ENCODE measurements at regions not wholly inside any gene's neighbourhood (a gene's known extent, or its start where the extent isn't known, plus 50 kb on each side); places are given as distances from the start of the nearest gene placed in this dataset.

DNA sequence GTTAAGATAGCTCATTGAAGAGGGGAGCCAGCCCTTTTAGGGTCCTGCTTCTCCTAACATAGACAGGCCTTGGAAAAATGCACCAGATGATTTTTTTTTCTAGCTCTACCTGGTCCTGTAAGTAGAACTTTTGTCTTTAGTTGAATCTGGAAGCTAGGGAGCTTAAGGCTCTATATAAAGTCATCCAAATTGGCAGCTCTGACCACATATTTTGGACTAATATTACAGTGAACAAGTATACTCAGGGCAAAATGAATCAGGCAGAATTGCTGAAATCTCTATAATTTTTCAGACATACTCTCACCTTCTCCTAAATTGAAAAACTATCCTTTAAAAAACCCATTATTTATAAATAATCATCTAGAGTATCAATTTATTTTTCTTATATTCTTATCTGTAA lies 375.6 kb downstream of the OSTF1 start:
- no peaks in the 10 kb centered on the region for H3K4me1 Mint-ChIP-seq
- TF ChIP-seq EZH2 (IDR thresholded peaks at IDR 0.05; ENCODE audit: borderline replicate concordance, insufficient read depth, low read depth, low read length, poor library complexity, severe bottlenecking) = no peak
- TF ChIP-seq, protein P1, sequence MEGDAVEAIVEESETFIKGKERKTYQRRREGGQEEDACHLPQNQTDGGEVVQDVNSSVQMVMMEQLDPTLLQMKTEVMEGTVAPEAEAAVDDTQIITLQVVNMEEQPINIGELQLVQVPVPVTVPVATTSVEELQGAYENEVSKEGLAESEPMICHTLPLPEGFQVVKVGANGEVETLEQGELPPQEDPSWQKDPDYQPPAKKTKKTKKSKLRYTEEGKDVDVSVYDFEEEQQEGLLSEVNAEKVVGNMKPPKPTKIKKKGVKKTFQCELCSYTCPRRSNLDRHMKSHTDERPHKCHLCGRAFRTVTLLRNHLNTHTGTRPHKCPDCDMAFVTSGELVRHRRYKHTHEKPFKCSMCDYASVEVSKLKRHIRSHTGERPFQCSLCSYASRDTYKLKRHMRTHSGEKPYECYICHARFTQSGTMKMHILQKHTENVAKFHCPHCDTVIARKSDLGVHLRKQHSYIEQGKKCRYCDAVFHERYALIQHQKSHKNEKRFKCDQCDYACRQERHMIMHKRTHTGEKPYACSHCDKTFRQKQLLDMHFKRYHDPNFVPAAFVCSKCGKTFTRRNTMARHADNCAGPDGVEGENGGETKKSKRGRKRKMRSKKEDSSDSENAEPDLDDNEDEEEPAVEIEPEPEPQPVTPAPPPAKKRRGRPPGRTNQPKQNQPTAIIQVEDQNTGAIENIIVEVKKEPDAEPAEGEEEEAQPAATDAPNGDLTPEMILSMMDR (IDR thresholded peaks at IDR 0.05) = no peak
- H3K36me3 ChIP-seq (replicated peaks in 1 of 2; ENCODE audit: control extremely low read depth in 1 of 2, control insufficient read depth in 1 of 2, extremely low read depth in 1 of 2, insufficient read depth in 2 of 2, low read length in 1 of 2) = no peaks in the 10 kb centered on the region
- H3K27me3 Mint-ChIP-seq = no peaks in the 10 kb centered on the region
- no peaks in the 10 kb centered on the region for H3K27me3 ChIP-seq (replicated peaks in 1 of 4; ENCODE audit: control extremely low read depth in 1 of 4, control insufficient read depth in 3 of 4, insufficient read depth in 4 of 4, low read length in 3 of 4)
- no peak overlapping the region for H2AFZ ChIP-seq (ENCODE audit: insufficient read depth, low read depth, low read length, poor library complexity, severe bottlenecking)
- H3K4me3 Mint-ChIP-seq = no peak overlapping the region
- H3K4me1 ChIP-seq (ENCODE audit: control insufficient read depth in 2 of 2, insufficient read depth in 2 of 2, low read length in 2 of 2) = no peaks in the 10 kb centered on the region
- DNase-seq (no peak), ATAC-seq (ENCODE audit: low read depth) (no peak)
- intact Hi-C loops (cut with micrococcal nuclease) = no loop called here
- no peak overlapping the region for H3K27ac ChIP-seq (ENCODE audit: low read length in 2 of 2)
- no peaks in the 10 kb centered on the region for H4K20me1 ChIP-seq (ENCODE audit: control insufficient read depth, insufficient read depth, low read length, poor library complexity, severe bottlenecking)
- no peak overlapping the region for H3K4me3 ChIP-seq (ENCODE audit: control extremely low read depth in 1 of 5, extremely low read depth in 1 of 5, insufficient read depth in 1 of 5, low read depth in 2 of 5, low read length in 4 of 5)
- no peak overlapping the region for H3K9ac ChIP-seq (ENCODE audit: low read length)
- no peaks in the 10 kb centered on the region for H3K79me2 ChIP-seq (ENCODE audit: control insufficient read depth, insufficient read depth, low read length)
- H3K27ac Mint-ChIP-seq = no peak overlapping the region
- H3K9me3 ChIP-seq (ENCODE audit: control extremely low read depth in 1 of 3, control insufficient read depth in 2 of 3, insufficient read depth in 1 of 3, low read length in 2 of 3) = no peaks in the 10 kb centered on the region
- CTCF ChIA-PET = no interaction called here
- H3K4me2 ChIP-seq (replicated peaks; ENCODE audit: low read depth, low read length, poor library complexity, severe bottlenecking) = no peak overlapping the region
- POLR2A ChIA-PET = no interaction called here
- H3K9me3 Mint-ChIP-seq (ENCODE audit: insufficient read depth) = no peaks in the 10 kb centered on the region

- no peak overlapping the region for H3K4me3 Mint-ChIP-seq
- Histone ChIP-seq H3K4me2 (replicated peaks; ENCODE audit: low read depth, low read length, poor library complexity, severe bottlenecking) (no peak overlapping the region), H4K20me1 (ENCODE audit: control insufficient read depth, insufficient read depth, low read length, poor library complexity, severe bottlenecking) (no peaks in the 10 kb centered on the region), H3K4me1 (ENCODE audit: control insufficient read depth in 2 of 2, insufficient read depth in 2 of 2, low read length in 2 of 2) (no peaks in the 10 kb centered on the region), H3K9me3 (ENCODE audit: control extremely low read depth in 1 of 3, control insufficient read depth in 2 of 3, insufficient read depth in 1 of 3, low read length in 2 of 3) (no peaks in the 10 kb centered on the region), H3K27ac (ENCODE audit: low read length in 2 of 2) (no peak overlapping the region), H3K27me3 (replicated peaks in 1 of 4; ENCODE audit: control extremely low read depth in 1 of 4, control insufficient read depth in 3 of 4, insufficient read depth in 4 of 4, low read length in 3 of 4) (no peaks in the 10 kb centered on the region), H2AFZ (ENCODE audit: insufficient read depth, low read depth, low read length, poor library complexity, severe bottlenecking) (no peak overlapping the region), H3K79me2 (ENCODE audit: control insufficient read depth, insufficient read depth, low read length) (no peaks in the 10 kb centered on the region), H3K4me3 (ENCODE audit: control extremely low read depth in 1 of 5, extremely low read depth in 1 of 5, insufficient read depth in 1 of 5, low read depth in 2 of 5, low read length in 4 of 5) (no peak overlapping the region), H3K36me3 (replicated peaks in 1 of 2; ENCODE audit: control extremely low read depth in 1 of 2, control insufficient read depth in 1 of 2, extremely low read depth in 1 of 2, insufficient read depth in 2 of 2, low read length in 1 of 2) (no peaks in the 10 kb centered on the region), H3K9ac (ENCODE audit: low read length) (no peak overlapping the region)
- H3K4me1 Mint-ChIP-seq = no peaks in the 10 kb centered on the region
- H3K27ac Mint-ChIP-seq = no peak overlapping the region
- DNase-seq = no peak
- ChIA-PET CTCF (no interaction called here), POLR2A (no interaction called here)
- TF ChIP-seq EZH2 (IDR thresholded peaks at IDR 0.05; ENCODE audit: borderline replicate concordance, insufficient read depth, low read depth, low read length, poor library complexity, severe bottlenecking) = no peak
- TF ChIP-seq, protein P1 (IDR thresholded peaks at IDR 0.05) = no peak
- WGBS (ENCODE audit: insufficient coverage) = 83% methylated on average over 1 of the region's 4 CpGs
- ATAC-seq (ENCODE audit: low read depth) = no peak
- H3K27me3 Mint-ChIP-seq = no peaks in the 10 kb centered on the region
- no peaks in the 10 kb centered on the region for H3K9me3 Mint-ChIP-seq (ENCODE audit: insufficient read depth)
- intact Hi-C loops (cut with micrococcal nuclease) = no loop called here
These were observed 376.4 kb downstream of the OSTF1 start for GRCh38 chr9:75464726-75465125.

Measured in B cell (primary cell).